ENCODE measurements at regions not wholly inside any gene's neighbourhood (a gene's known extent, or its start where the extent isn't known, plus 50 kb on each side); places are given as distances from the start of the nearest gene placed in this dataset.
"Not testable (repeated sequence)": the region's sequence is repeated elsewhere in the genome, so short reads cannot be mapped to it uniquely, and the experiment has no call there.

DNA sequence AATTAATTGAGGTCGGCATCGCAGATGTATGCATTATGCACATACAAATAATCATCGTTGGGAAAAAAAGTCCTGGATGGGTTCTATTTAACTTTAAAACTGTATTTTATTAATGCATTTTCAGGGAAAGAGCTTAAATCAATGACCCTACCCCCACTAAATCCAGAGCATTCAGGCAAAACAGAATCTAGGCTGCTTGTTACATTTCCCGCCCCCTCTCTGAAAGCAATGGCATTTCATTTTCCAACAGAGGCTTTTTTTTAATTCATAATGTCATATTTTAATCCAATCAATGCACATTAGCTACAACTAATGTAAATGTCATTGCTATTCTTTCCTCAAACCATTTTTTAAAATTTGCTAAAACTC, 117.4 kb upstream of the GRIA1 start:
- DNase-seq (ENCODE audit: low read depth in 2 of 2) = no peak
- TF ChIP-seq, protein P1, sequence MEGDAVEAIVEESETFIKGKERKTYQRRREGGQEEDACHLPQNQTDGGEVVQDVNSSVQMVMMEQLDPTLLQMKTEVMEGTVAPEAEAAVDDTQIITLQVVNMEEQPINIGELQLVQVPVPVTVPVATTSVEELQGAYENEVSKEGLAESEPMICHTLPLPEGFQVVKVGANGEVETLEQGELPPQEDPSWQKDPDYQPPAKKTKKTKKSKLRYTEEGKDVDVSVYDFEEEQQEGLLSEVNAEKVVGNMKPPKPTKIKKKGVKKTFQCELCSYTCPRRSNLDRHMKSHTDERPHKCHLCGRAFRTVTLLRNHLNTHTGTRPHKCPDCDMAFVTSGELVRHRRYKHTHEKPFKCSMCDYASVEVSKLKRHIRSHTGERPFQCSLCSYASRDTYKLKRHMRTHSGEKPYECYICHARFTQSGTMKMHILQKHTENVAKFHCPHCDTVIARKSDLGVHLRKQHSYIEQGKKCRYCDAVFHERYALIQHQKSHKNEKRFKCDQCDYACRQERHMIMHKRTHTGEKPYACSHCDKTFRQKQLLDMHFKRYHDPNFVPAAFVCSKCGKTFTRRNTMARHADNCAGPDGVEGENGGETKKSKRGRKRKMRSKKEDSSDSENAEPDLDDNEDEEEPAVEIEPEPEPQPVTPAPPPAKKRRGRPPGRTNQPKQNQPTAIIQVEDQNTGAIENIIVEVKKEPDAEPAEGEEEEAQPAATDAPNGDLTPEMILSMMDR (IDR thresholded peaks at IDR 0.05; ENCODE audit: low read depth, low read length) = no peak
- H3K4me3 ChIP-seq (replicated peaks in 1 of 2; ENCODE audit: low read depth in 2 of 2, low read length in 2 of 2) = no peak overlapping the region

DNA sequence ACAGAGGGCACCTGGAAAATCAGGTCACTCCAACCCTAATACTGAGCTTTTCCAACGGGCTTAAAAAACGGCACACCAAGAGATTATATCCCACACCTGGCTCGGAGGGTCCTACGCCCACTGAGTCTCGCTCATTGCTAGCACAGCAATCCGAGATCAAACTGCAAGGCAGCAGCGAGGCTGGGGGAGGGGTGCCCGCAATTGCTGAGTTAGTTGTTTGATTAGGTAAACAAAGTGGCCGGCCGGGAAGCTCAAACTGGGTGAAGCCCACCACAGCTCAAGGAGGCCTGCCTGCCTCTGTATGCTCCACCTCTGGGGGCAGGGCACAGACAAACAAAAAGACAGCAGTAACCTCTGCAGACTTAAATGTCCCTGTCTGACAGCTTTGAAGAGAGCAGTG, 108.8 kb upstream of the GRIA1 start:
- not testable (repeated sequence) for H3K4me3 ChIP-seq (replicated peaks in 1 of 2; ENCODE audit: low read depth in 2 of 2, low read length in 2 of 2); DNase-seq (ENCODE audit: low read depth in 2 of 2)

DNA sequence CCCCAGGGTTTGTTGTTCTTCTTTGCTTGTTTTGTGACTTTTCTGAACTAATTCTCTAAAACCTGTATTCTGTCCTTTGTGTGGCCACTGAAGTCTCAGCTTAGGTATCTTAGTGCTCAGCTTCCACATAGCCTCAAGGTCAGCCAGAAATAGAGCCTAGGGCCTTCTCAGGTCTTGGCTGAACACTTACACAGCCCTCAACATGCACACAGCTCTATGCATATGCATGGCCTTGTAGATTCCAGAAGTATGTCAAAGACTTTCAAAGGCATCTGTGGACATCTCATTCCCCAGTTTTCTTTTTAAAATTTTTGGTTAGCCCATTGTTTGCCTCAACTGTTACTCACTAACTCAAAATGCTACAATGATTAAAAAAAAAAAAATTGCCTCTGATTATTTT, 99.9 kb upstream of the GRIA1 start:
- TF ChIP-seq, protein P1 (IDR thresholded peaks at IDR 0.05; ENCODE audit: low read depth, low read length) = no peak

DNA sequence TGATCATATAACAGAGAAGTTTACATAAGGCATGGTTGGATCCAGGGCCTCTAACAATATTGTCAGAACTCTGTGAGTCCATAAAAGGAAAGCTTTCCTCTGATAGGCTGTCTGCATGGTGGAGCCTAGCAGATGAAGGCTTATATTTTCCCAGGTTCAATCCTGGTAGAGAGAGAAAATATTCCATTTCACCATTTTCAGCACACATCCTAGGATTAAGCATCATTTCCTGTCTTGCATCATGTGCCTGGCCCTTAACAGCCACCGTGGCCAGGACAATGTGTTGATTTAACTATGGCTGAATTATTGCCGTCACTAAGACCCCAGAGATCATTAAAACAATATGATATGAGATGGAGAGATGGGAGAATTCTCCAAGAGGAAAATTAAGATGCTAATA, 90.9 kb upstream of the GRIA1 start:
- TF ChIP-seq, protein P1 (IDR thresholded peaks at IDR 0.05; ENCODE audit: low read depth, low read length) = no peak
- H3K4me3 ChIP-seq (replicated peaks in 1 of 2; ENCODE audit: low read depth in 2 of 2, low read length in 2 of 2) = no peak overlapping the region
- DNase-seq (ENCODE audit: low read depth in 2 of 2) = peak in 1 of 2 donors; percentile 11

More for the DNA sequence above, 99.9 kb upstream of the GRIA1 start:
- DNase-seq (ENCODE audit: low read depth in 2 of 2) = no peak
- no peak overlapping the region for H3K4me3 ChIP-seq (replicated peaks in 1 of 2; ENCODE audit: low read depth in 2 of 2, low read length in 2 of 2)

DNA sequence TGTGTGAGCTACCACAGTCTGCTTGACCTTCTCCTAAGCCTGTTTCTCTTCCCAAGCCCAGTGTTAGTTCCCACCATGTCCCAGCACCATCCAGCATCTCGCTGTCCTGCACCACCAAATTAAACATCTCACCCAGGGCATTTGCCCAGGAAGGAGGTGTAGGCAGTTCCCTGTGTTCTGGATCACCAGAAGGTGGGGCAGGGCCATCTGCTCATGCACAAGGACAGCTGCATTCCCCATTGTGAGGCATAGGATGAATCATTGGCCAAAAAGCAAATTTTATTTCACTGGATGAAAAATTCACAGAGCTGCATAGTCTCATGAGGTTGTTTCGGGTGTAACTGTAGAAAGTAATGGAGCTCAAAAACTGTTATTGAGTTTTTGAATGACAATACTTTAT, 89.5 kb upstream of the GRIA1 start:
- H3K4me3 ChIP-seq (replicated peaks in 1 of 2; ENCODE audit: low read depth in 2 of 2, low read length in 2 of 2) = no peak overlapping the region
- TF ChIP-seq, protein P1 (IDR thresholded peaks at IDR 0.05; ENCODE audit: low read depth, low read length) = no peak
- DNase-seq (ENCODE audit: low read depth in 2 of 2) = peak in 1 of 2 donors; percentile 39

DNA sequence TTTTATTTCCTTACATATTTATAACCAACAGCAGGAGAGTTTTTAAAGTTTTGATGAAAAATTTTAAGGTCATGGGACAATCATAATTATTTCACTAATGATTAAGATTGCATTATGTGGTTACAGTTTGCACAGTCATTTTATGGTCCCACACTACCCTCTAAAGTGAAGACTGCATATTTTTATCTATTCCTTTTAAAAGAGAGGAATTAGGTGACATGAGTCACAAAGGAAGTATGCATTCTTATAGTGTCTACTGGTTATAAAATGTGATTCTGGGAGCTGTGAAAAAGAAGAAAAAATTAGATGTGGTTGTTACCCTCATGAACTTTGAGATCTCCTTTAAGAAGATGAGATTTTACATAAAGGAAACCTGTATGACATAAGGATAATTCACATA, 87.9 kb upstream of the GRIA1 start:
- TF ChIP-seq, protein P1 (IDR thresholded peaks at IDR 0.05; ENCODE audit: low read depth, low read length) = no peak
- DNase-seq (ENCODE audit: low read depth in 2 of 2) = peak in 1 of 2 donors; percentile 58
- H3K4me3 ChIP-seq (replicated peaks in 1 of 2; ENCODE audit: low read depth in 2 of 2, low read length in 2 of 2) = no peak overlapping the region

DNA sequence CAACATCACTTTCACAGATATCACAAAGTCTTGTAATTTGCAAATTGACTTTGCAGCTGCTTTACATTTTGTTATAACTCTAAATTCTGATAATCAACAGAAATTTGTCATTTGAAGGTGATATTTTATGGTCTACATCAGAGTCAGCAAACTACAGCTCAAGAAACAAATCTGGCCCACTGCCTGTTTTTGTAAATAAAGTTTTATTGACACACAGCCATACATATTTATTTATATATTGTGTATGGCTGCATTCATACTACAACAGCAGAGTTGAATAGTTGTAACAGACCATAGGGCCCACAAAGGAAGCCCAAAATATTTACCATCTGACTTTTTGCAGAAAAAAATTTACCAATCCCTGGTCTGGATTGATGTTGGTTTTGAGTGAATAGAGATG, 87.0 kb upstream of the GRIA1 start:
- no peak overlapping the region for H3K4me3 ChIP-seq (replicated peaks in 1 of 2; ENCODE audit: low read depth in 2 of 2, low read length in 2 of 2)
- DNase-seq (ENCODE audit: low read depth in 2 of 2) = no peak
- TF ChIP-seq, protein P1 (IDR thresholded peaks at IDR 0.05; ENCODE audit: low read depth, low read length) = no peak
